ENCODE measurements at regions not wholly inside any gene's neighbourhood (a gene's known extent, or its start where the extent isn't known, plus 50 kb on each side); places are given as distances from the start of the nearest gene placed in this dataset.
"Not testable (repeated sequence)": the region's sequence is repeated elsewhere in the genome, so short reads cannot be mapped to it uniquely, and the experiment has no call there.

DNA sequence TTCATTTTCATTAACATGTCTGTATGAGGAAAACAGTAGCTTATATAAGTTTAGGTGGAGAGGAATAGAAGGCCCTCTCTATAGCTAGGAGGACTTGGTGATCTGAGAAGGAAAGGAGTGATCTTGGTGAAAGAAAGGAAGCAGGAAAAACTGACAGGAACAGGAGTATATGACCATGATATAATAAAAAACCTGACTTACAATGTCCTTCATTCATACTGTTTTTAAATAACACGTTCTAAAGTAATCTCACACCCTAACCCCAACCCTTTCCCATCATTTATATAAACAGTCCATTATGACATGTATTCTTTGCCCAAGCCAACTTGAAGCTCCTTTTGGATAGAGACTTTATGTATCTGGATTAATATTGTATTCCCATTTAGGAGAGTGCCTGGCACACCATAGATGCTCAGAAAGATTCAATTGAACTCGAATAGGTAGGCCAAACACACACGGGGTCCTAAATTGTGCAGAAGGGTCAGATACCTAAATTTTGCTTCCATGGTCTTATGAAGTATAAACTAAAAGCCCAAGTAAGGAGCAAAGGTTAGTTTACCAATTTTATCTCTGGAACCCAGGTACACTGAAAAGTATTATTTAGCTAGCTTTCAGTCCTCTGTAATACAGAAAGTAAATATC lies 75.9 kb downstream of the OR2B2 start:
- no peaks in the 10 kb centered on the region for H4K20me1 ChIP-seq (ENCODE audit: insufficient read depth, low read length)
- peaks cover 18% of the 10 kb centered on the region for H3K4me1 ChIP-seq (ENCODE audit: low read length)
- peak overlapping the region; percentile 80 for H3K4me3 ChIP-seq (ENCODE audit: low read length)
- TF ChIP-seq, protein P1, sequence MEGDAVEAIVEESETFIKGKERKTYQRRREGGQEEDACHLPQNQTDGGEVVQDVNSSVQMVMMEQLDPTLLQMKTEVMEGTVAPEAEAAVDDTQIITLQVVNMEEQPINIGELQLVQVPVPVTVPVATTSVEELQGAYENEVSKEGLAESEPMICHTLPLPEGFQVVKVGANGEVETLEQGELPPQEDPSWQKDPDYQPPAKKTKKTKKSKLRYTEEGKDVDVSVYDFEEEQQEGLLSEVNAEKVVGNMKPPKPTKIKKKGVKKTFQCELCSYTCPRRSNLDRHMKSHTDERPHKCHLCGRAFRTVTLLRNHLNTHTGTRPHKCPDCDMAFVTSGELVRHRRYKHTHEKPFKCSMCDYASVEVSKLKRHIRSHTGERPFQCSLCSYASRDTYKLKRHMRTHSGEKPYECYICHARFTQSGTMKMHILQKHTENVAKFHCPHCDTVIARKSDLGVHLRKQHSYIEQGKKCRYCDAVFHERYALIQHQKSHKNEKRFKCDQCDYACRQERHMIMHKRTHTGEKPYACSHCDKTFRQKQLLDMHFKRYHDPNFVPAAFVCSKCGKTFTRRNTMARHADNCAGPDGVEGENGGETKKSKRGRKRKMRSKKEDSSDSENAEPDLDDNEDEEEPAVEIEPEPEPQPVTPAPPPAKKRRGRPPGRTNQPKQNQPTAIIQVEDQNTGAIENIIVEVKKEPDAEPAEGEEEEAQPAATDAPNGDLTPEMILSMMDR (IDR thresholded peaks at IDR 0.05; ENCODE audit: low read length), result no peak
- TF ChIP-seq EZH2 (optimal IDR thresholded peaks at IDR 0.05; ENCODE audit: low read depth, low read length) (no peak), EZH2phosphoT487 (IDR thresholded peaks at IDR 0.05; ENCODE audit: low read length) (no peak)
- no peaks in the 10 kb centered on the region for H3K9me2 ChIP-seq (replicated peaks; ENCODE audit: insufficient read depth, low read length)
- no peaks in the 10 kb centered on the region for H3K9me3 ChIP-seq (replicated peaks; ENCODE audit: insufficient read depth, low read length)
- peak overlapping the region; percentile 53 for H2AFZ ChIP-seq (ENCODE audit: low read length)
- DNase-seq, result no peak
- peak overlapping the region; percentile 84 for H3K4me2 ChIP-seq (ENCODE audit: low read depth, low read length)
- H3K27ac ChIP-seq (ENCODE audit: low read length), result peak overlapping the region; percentile 99
- peaks cover 47% of the 10 kb centered on the region for H3F3A ChIP-seq (ENCODE audit: insufficient read depth, low read length)
- H3K27me3 ChIP-seq (replicated peaks; ENCODE audit: insufficient read depth, low read length), result no peaks in the 10 kb centered on the region
- 0 out of 2 replicates have a peak, but pooled peaks cover 5% of the 10 kb centered on the region for H3K79me2 ChIP-seq (ENCODE audit: low read length)
- peak overlapping the region; percentile 99 for H3K9ac ChIP-seq (ENCODE audit: low read length)
- no peaks in the 10 kb centered on the region for H3K36me3 ChIP-seq (replicated peaks; ENCODE audit: insufficient read depth, low read length)

DNA sequence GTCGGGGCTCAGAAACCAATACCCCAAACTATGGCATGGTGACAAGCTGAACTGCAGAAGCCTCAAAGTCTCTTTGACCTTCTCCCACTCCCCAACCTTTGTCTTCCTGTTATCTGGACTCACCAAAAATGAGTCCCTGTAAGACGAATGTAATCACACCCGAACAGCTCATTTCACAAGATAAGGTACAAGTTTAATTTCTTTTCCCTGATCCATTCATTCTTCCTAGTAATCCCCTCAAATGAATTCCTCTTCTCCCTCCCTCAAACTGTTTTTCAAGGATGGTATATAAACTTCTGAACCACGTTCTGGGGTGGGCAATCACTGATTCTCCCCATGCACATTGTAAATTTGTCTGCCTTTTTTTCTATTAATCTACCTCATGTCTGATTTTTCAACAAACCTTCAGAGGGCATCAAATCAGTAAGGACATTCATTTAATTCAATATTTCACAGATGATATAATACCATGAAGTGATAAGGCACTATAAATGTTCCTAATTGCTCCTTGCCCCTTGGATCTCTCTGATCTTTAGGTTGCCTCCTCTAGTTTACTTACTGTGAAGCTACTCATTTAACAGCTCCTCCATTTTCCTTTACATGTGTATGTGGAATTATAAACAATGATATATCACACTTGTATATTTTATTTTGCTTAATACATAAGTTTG lies 77.2 kb downstream of the OR2B2 start:
- Histone ChIP-seq H3K79me2 (ENCODE audit: low read length) (0 out of 2 replicates have a peak, but pooled peaks cover 5% of the 10 kb centered on the region), H3K4me3 (ENCODE audit: low read length) (no peak overlapping the region), H3K27ac (ENCODE audit: low read length) (peak overlapping the region; percentile 99; the same call in 1 of the 2 replicates)

GRCh38 chr6:27834384-27834783 lies 77.8 kb downstream of the OR2B2 start:
- Histone ChIP-seq H3K9ac (ENCODE audit: low read length) (no peak overlapping the region), H2AFZ (ENCODE audit: low read length) (no peak overlapping the region)
- TF ChIP-seq, protein P1 (IDR thresholded peaks at IDR 0.05; ENCODE audit: low read length), result no peak
- TF ChIP-seq EZH2 (optimal IDR thresholded peaks at IDR 0.05; ENCODE audit: low read depth, low read length) (no peak), EZH2phosphoT487 (IDR thresholded peaks at IDR 0.05; ENCODE audit: low read length) (no peak)

More for the DNA sequence above, 77.2 kb downstream of the OR2B2 start:
- peaks cover 25% of the 10 kb centered on the region for H3K4me1 ChIP-seq (ENCODE audit: low read length)
- H3K9me3 ChIP-seq (replicated peaks; ENCODE audit: insufficient read depth, low read length), result no peaks in the 10 kb centered on the region
- H3K27me3 ChIP-seq (replicated peaks; ENCODE audit: insufficient read depth, low read length), result no peaks in the 10 kb centered on the region
- TF ChIP-seq EZH2 (optimal IDR thresholded peaks at IDR 0.05; ENCODE audit: low read depth, low read length) (no peak), EZH2phosphoT487 (IDR thresholded peaks at IDR 0.05; ENCODE audit: low read length) (no peak)
- TF ChIP-seq, protein P1 (IDR thresholded peaks at IDR 0.05; ENCODE audit: low read length), result no peak
- DNase-seq, result no peak
- no peaks in the 10 kb centered on the region for H4K20me1 ChIP-seq (ENCODE audit: insufficient read depth, low read length)
- H3F3A ChIP-seq (ENCODE audit: insufficient read depth, low read length), result peaks cover 58% of the 10 kb centered on the region
- H3K36me3 ChIP-seq (replicated peaks; ENCODE audit: insufficient read depth, low read length), result no peaks in the 10 kb centered on the region
- peak overlapping the region; percentile 84; the same call in 1 of the 2 replicates for H3K4me2 ChIP-seq (ENCODE audit: low read depth, low read length)
- H2AFZ ChIP-seq (ENCODE audit: low read length), result 0 out of 2 replicates have a peak overlapping the region, but pooled peaks have one; percentile 12
- no peaks in the 10 kb centered on the region for H3K9me2 ChIP-seq (replicated peaks; ENCODE audit: insufficient read depth, low read length)
- no peak overlapping the region for H3K9ac ChIP-seq (ENCODE audit: low read length)

GRCh38 chr6:27831434-27832081 lies 80.6 kb downstream of the OR2B2 start:
- H3K9me3 ChIP-seq (replicated peaks; ENCODE audit: insufficient read depth, low read length); H2AFZ ChIP-seq (ENCODE audit: low read length); H3K27me3 ChIP-seq (replicated peaks; ENCODE audit: insufficient read depth, low read length); H4K20me1 ChIP-seq (ENCODE audit: insufficient read depth, low read length); H3K9me2 ChIP-seq (replicated peaks; ENCODE audit: insufficient read depth, low read length); H3K79me2 ChIP-seq (ENCODE audit: low read length); H3K36me3 ChIP-seq (replicated peaks; ENCODE audit: insufficient read depth, low read length): not testable (repeated sequence)
- Histone ChIP-seq H3K9ac (ENCODE audit: low read length) (peak overlapping the region; percentile 48; the same call in 1 of the 2 replicates), H3F3A (ENCODE audit: insufficient read depth, low read length) (peaks cover 45% of the 10 kb centered on the region), H3K4me3 (ENCODE audit: low read length) (peak overlapping the region; percentile 48; the same call in 1 of the 2 replicates), H3K4me2 (ENCODE audit: low read depth, low read length) (peak overlapping the region; percentile 79), H3K4me1 (ENCODE audit: low read length) (peaks cover 26% of the 10 kb centered on the region), H3K27ac (ENCODE audit: low read length) (peak overlapping the region; percentile 84)
- peak; percentile 84 for DNase-seq

More at GRCh38 chr6:27834384-27834783, 77.8 kb downstream of the OR2B2 start:
- Histone ChIP-seq H4K20me1 (ENCODE audit: insufficient read depth, low read length) (no peaks in the 10 kb centered on the region), H3K9me3 (replicated peaks; ENCODE audit: insufficient read depth, low read length) (no peaks in the 10 kb centered on the region), H3K79me2 (ENCODE audit: low read length) (0 out of 2 replicates have a peak, but pooled peaks cover 5% of the 10 kb centered on the region), H3K9me2 (replicated peaks; ENCODE audit: insufficient read depth, low read length) (no peaks in the 10 kb centered on the region), H3K27me3 (replicated peaks; ENCODE audit: insufficient read depth, low read length) (no peaks in the 10 kb centered on the region), H3K4me2 (ENCODE audit: low read depth, low read length) (no peak overlapping the region), H3K36me3 (replicated peaks; ENCODE audit: insufficient read depth, low read length) (no peaks in the 10 kb centered on the region), H3F3A (ENCODE audit: insufficient read depth, low read length) (peaks cover 64% of the 10 kb centered on the region), H3K4me3 (ENCODE audit: low read length) (no peak overlapping the region), H3K4me1 (ENCODE audit: low read length) (peaks cover 26% of the 10 kb centered on the region), H3K27ac (ENCODE audit: low read length) (no peak overlapping the region)
- no peak for DNase-seq
